ENCODE measurements at regions not wholly inside any gene's neighbourhood (a gene's known extent, or its start where the extent isn't known, plus 50 kb on each side); places are given as distances from the start of the nearest gene placed in this dataset.

DNA sequence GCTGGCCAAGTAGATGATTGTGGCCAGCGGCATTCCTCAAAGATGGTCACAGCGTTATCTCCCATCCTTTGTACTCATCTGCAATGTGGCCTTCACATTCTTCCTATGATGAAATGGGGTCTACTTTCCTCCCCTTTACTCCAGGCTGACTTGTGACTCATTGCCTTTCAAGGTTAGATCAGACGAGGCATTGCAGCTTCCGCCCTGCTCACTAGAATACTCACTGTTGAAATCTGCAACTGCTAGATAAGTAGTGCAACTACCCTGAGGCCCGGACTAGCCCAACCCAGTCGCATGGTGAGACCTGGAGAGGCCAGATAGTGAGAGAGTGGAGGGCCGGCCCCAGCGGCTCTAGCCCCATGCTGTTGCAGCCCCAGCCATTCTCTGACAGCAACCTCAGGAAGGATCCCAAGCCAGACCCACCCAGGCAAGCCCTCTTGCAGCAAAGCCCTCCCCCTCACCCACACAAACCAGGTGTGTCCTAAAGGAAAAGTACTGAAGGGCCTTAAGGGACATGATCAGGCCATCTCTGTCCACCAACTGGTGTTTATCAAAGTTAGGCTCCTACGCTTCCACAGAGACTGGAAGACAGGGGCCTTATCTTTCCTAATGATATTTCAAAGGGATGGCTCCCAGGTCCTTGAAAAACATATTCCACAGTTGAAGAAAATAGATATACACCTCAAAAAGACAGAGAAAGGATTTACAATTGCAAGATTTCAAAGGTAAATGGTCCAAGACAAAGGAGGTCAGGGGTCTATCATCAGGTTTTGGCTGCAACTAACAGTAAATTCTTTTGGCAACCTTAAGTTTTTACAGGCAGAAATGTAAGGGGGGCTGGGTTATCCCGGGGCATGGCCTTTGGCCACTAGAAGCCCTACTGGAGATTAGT is 107.2 kb upstream of the TRIM24 start:
- no peaks in the 10 kb centered on the region for H3K27me3 ChIP-seq (replicated peaks; ENCODE audit: control insufficient read depth, insufficient read depth, low read length)
- no peak for DNase-seq (ENCODE audit: extremely low read depth, insufficient read length)
- TF ChIP-seq, protein P1, sequence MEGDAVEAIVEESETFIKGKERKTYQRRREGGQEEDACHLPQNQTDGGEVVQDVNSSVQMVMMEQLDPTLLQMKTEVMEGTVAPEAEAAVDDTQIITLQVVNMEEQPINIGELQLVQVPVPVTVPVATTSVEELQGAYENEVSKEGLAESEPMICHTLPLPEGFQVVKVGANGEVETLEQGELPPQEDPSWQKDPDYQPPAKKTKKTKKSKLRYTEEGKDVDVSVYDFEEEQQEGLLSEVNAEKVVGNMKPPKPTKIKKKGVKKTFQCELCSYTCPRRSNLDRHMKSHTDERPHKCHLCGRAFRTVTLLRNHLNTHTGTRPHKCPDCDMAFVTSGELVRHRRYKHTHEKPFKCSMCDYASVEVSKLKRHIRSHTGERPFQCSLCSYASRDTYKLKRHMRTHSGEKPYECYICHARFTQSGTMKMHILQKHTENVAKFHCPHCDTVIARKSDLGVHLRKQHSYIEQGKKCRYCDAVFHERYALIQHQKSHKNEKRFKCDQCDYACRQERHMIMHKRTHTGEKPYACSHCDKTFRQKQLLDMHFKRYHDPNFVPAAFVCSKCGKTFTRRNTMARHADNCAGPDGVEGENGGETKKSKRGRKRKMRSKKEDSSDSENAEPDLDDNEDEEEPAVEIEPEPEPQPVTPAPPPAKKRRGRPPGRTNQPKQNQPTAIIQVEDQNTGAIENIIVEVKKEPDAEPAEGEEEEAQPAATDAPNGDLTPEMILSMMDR (IDR thresholded peaks at IDR 0.05; ENCODE audit: insufficient read depth, low read length, poor library complexity, severe bottlenecking): no peak
- H3K36me3 ChIP-seq (ENCODE audit: control insufficient read depth, insufficient read depth, low read length): no peaks in the 10 kb centered on the region
- no peak overlapping the region for H3K4me3 ChIP-seq (replicated peaks; ENCODE audit: low read depth, low read length)

DNA sequence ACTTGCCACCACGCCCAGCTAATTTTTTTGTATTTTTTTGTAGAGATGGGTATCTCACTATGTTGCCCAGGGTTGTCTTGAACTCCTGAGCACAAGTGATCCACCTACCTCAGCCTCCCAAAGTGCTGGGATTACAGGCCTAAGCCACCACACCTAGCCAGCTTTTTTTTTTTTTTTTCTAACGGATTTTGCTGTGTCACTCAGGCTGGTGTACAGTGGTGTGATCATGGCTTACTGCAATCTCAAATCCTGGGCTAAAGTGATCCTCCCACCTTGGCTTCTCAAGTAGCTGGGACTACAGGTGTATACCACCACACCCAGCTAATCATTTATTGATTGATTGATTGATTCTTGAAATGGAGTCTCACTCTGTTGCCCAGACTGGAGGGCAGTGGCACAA is 106.0 kb upstream of the TRIM24 start:
- TF ChIP-seq, protein P1 (IDR thresholded peaks at IDR 0.05; ENCODE audit: insufficient read depth, low read length, poor library complexity, severe bottlenecking): no peak
- no peaks in the 10 kb centered on the region for H3K27me3 ChIP-seq (replicated peaks; ENCODE audit: control insufficient read depth, insufficient read depth, low read length)
- DNase-seq (ENCODE audit: extremely low read depth, insufficient read length): no peak
- no peaks in the 10 kb centered on the region for H3K36me3 ChIP-seq (ENCODE audit: control insufficient read depth, insufficient read depth, low read length)
- no peak overlapping the region for H3K4me3 ChIP-seq (replicated peaks; ENCODE audit: low read depth, low read length)

DNA sequence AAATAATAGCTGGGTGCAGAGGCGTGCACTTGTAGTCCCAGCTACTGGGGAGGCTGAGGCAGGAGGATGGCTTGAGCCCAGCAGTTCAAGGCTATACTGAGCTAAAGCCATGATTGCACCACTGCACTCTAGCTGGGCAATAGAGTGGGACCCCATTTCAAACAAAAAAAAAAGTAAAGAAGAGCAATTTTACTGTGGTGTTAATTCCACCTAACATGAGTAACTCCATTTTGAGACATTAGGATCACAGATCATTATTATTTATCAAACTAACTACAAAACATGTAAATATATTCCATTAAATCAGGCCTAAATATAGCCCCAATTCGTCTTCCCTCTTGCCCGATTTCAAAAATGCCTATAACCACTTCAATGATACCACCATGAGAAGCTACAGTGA is 104.8 kb upstream of the TRIM24 start:
- DNase-seq (ENCODE audit: extremely low read depth, insufficient read length): no peak
- TF ChIP-seq, protein P1 (IDR thresholded peaks at IDR 0.05; ENCODE audit: insufficient read depth, low read length, poor library complexity, severe bottlenecking): no peak
- Histone ChIP-seq H3K4me3 (replicated peaks; ENCODE audit: low read depth, low read length) (no peak overlapping the region), H3K36me3 (ENCODE audit: control insufficient read depth, insufficient read depth, low read length) (no peaks in the 10 kb centered on the region), H3K27me3 (replicated peaks; ENCODE audit: control insufficient read depth, insufficient read depth, low read length) (no peaks in the 10 kb centered on the region)

DNA sequence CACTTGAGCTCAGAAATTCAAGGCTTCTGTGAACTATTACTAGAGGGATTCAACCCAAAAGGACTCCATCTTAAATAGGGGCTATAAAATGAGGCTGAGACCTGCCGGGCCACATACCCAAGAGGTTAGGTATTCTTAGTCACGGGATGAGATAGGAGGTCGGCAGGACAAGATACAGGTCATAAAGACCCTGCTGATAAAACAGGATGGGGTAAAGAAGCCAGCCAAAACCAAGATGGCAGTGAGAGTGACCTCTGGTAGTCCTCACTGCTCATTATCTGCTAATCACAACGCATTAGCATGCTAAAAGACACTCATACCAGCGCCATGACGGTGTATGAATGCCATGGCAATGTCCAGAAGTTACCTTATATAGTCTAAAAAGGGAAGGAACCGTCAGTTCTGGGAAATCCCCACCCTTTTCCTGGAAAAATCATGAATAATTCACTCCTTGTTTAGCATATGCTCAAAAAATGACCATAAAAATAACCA is 101.2 kb upstream of the TRIM24 start:
- TF ChIP-seq, protein P1 (IDR thresholded peaks at IDR 0.05; ENCODE audit: insufficient read depth, low read length, poor library complexity, severe bottlenecking): no peak
- no peak overlapping the region for H3K4me3 ChIP-seq (replicated peaks; ENCODE audit: low read depth, low read length)
- no peaks in the 10 kb centered on the region for H3K36me3 ChIP-seq (ENCODE audit: control insufficient read depth, insufficient read depth, low read length)
- H3K27me3 ChIP-seq (replicated peaks; ENCODE audit: control insufficient read depth, insufficient read depth, low read length): no peaks in the 10 kb centered on the region
- no peak for DNase-seq (ENCODE audit: extremely low read depth, insufficient read length)

DNA sequence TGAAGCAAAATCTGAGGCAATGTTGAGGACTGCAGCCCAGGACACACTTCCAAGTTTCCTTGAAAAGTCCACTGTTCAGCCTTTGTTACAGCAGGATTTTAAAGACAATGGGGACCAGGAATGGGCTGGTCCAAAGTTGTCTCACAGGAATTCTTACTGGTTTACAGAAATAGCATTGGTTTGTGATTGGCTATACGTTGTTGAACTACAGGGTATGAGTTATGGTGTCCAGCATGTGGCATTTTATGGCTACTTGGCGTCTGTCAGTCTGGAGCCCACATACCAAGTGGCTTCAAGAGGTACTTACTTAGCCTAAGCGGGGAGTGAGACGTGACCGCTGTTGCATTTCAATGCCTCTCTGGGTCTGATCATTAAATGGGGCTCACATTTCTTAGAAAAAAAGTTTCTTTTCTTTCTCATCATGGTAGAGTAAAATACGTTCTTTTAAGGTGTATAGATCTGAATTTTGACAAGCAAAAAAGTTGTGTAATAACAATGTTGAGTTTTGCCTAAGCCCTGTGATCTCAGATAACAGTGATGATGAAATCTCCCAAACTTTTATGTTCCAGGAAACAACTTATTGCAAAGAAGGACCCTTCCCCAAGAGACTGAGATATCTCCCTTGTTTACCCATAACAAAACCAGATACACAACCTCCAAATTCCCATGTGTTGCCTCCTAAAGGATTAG is 100.0 kb upstream of the TRIM24 start:
- Histone ChIP-seq H3K36me3 (ENCODE audit: control insufficient read depth, insufficient read depth, low read length) (no peaks in the 10 kb centered on the region), H3K4me3 (replicated peaks; ENCODE audit: low read depth, low read length) (no peak overlapping the region), H3K27me3 (replicated peaks; ENCODE audit: control insufficient read depth, insufficient read depth, low read length) (no peaks in the 10 kb centered on the region)
- no peak for DNase-seq (ENCODE audit: extremely low read depth, insufficient read length)
- TF ChIP-seq, protein P1 (IDR thresholded peaks at IDR 0.05; ENCODE audit: insufficient read depth, low read length, poor library complexity, severe bottlenecking): no peak

Data from GM06990 (cell line).